HG03066 (cell line): ENCODE measurements at regions not wholly inside any gene's neighbourhood (a gene's known extent, or its start where the extent isn't known, plus 50 kb on each side); places are given as distances from the start of the nearest gene placed in this dataset.

Source experiments
- ATAC-seq: cut with Tn5 transposase; IDR thresholded peaks from one replicate; pipeline ENCODE4 v1.9.1; 2021; ENCODE audit warnings: low read depth; ENCODE audit not compliant: unreplicated experiment

DNA sequence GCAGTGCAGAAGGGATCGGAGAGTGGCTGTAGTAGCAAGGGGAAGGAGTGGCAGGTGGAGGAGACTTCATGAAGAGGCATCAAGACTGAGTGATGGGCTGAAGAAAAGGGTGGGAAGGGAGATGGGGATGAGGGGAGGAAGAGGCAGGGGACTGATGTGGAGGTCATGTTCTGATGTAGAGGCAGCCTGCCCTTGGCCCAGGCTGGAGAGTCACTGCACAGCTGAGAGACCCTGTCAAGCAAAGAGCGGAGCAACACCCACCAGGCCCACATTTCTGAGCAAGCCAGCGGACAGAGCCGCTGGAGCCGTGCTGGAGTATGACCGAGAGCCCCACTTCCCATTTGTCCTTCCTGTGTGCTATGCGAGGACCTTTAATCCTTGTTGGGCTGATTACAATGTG, 501.6 kb upstream of the MKI67 start:
- ATAC-seq: no peak

GRCh38 chr10:128628252-128628651, 502.0 kb upstream of the MKI67 start:
- no peak for ATAC-seq

DNA sequence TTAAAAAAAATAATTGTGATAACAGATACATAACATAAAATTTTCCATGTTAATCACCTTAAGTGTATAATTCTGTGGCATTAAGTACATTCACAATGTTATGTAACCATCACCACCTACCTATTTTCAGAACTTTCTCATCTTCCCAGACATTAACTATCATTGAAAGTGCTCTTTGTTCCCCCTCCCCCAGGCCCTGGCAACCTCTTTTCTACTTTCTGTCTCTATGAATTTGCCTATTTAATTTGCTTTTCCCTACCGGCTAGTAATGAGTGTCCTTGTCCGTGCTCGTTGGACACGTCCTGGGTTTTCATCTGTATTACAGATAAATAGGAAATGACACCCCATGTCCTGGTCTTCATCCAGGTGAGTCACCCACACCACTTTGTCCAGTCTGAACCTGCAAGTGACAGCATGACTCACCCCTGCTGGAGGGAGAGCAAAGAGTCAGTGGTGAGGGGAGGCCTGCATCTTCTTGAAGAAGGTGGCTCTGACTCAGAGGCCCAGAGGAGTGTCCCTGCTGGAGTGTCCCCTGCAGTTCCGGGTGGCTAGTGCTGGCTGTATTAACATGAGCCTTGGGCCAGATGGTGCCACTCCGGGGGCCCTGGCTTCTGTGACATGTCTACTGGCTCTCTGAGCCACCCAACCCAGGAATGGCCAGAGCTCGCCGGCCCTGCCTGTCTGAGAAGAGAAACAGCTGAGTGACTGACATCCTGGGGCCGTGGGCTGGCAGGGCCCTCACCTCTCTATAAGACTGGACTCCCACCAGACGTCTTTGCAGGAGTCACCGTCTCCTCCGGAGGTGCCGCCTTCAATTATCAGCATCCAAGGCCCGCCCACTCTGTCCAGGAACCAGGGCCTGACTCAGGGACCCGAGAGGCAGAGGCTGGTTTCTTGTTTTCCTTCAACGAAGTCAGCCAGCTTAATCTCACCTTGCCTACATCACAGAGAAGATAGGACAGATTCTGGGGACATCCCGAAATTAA, 503.2 kb upstream of the MKI67 start:
- ATAC-seq: no peak

GRCh38 chr10:128630787-128631252, 504.6 kb upstream of the MKI67 start:
- no peak for ATAC-seq

GRCh38 chr10:128631801-128632241, 505.6 kb upstream of the MKI67 start:
- no peak for ATAC-seq

DNA sequence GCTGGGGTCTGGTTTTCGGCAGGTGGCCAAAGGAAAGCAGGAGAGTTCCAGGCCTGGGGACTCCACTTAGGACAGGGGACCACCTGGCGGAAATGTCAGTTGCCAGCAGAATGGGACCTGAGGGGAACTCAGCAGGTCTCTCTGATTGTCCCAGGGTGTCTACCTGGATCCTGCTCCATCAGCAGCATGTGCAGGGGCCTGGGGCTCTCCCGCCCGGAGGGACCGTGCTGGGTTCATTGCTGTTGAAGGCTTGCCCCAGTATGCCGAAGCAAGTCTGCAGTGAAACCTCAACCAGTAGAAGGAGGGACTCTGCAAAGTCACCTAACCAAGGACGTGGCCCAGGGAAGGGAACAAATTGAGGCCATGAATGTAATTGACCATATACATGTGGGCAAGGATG, 506.5 kb upstream of the MKI67 start:
- ATAC-seq: no peak

DNA sequence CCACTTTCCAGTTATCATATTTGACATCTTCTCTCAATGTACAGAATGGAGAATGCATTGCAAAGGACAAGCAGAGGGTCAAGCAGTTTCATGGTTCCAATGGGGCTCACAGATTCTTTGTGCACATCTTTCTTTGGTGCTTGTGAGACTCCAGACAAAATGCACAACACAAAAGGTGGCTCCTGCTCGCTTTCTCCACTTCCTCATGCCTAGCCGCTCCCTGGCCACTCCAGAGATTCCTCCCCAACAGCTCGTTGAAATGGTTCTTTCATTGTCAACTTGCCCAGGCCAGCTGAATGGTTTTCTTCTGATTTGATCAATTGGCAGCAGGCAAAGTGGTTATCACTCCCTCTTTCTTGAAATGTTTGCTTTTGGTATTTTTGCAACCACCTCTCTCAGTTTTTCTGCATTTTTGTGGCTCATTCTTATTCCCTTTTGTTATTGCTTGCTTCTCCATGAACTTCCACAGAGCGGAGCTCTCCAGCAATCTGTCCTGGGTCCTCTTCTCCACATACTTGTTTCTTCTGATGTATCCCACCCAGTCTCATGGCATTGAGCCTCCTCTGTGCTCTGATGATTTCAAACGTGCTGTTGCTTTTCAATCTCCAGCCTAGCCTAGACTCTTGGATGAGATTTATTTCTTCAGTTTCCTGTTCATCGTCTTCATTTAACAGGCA, 507.8 kb upstream of the MKI67 start:
- no peak for ATAC-seq

DNA sequence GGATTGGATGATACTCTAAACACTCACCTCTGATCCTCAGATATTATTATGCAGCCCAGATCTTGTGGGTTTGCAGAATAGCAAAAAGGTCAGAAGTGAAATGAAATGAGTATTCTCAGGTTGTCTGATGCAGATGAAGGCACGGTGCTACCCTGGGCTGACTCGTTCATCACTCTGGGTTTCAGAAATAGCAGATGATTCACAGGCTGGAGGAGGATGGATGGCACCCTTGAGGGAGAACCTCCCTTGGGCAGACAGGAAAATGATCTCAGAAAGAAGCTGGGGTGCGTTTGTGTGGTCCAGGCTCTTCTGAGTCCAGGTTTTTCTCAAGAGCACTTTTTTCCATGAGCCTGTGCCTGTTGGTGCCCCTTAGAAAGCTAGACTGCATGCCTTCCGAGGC, 515.8 kb upstream of the MKI67 start:
- ATAC-seq: no peak

DNA sequence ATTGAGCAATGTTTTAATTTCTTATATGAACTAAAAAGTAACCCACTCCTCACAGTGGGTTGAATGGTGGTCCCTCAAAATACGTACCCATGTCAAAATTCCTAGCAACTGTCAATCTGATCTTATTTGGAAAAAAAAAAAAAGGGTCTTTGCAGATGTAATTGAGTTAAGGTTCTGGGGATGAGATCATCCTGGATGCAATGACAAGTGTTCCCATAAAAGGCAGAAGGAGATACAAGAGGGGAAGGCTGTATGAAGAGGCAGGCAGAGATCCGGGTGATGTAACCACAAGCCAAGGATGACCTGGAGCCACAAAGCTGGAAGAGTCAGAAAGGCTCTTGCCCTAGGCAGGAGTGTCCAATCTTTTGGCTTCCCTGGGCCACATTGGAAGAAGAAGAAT, 516.3 kb upstream of the MKI67 start:
- no peak for ATAC-seq

DNA sequence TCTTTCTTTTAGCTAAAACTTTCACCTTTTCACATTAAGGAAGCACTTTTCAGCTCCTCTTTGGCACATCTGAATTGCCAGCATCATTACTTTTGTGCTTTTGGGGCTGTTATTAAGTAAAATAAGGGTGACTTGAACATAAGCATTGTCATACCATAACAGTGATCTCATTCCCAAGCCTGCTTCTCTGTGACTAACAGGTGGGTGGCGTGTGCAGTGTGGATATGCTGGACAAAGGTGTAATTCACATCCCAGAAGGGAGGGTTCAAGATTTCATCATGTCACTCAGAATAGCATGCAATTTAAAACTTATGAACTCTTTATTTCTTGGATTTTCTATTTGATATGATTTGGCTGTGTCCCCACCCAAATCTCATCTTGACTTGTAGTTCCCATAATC, 517.4 kb upstream of the MKI67 start:
- no peak for ATAC-seq

GRCh38 chr10:128645486-128645885, 519.3 kb upstream of the MKI67 start:
- ATAC-seq: no peak

- ATAC-seq: no peak
These were observed 520.7 kb upstream of the MKI67 start for GRCh38 chr10:128646956-128647355.

GRCh38 chr10:128657548-128657947, 531.3 kb upstream of the MKI67 start:
- ATAC-seq: no peak

- no peak for ATAC-seq
These were observed 534.5 kb upstream of the MKI67 start for GRCh38 chr10:128660726-128661125.

GRCh38 chr10:128661404-128662197, 535.4 kb upstream of the MKI67 start:
- no peak for ATAC-seq

GRCh38 chr10:128662520-128662919, 536.3 kb upstream of the MKI67 start:
- no peak for ATAC-seq

DNA sequence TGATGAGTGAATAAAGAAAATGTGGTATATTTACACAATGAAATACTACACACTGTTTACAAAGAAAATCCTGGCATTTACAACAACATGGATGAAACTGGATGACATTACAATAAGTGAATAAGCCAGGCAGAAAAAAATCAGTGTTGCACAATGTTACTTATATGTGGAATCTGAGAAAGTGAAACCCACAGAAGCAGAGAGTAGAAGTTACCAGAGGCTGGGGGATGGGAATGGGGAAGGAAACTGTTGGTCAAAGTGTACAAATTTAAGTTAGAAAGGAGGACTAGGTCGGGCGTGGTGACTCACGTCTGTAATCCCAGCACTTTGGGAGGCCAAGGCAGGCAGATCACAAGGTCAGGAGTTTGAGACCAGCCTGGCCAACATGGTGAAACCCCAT, 538.5 kb upstream of the MKI67 start:
- no peak for ATAC-seq

DNA sequence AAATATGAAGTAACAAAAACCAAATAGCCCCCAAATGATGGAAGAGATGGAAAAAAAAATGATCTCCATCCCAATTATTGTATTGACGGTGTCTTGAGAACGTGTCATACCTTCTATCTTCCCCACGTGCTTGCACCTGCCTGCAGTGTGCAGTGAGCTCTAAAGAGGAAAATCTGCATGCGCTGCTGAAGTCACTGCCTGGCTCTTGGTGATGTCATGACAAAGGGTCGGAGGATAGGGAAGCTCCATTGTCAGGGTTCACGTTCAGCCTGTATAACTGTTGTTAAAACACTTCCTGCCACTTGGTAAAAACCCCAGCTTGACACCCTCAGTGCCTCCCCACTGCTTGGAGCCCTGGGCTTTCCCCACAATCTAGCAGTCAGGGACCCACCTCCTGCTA, 549.2 kb upstream of the MKI67 start:
- ATAC-seq: no peak

DNA sequence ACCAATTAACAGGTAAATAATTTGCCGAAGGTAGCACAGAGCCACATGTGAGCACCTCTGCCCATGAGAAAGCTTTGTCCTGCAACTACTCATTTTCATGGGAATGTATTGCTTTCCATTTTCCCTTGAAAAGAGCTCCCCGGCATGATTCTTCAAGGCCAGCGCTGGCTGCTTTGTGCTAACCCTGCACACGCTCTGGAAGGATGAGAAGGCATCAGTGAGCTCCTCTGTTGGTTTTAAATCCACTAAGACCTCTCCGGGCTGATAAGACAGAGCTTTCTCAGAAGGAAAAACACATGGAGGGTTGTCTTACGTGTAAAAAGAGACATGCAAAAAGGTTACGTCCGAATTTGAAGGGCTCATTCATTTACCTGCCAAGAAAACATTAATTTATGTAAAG, 553.9 kb upstream of the MKI67 start:
- no peak for ATAC-seq

DNA sequence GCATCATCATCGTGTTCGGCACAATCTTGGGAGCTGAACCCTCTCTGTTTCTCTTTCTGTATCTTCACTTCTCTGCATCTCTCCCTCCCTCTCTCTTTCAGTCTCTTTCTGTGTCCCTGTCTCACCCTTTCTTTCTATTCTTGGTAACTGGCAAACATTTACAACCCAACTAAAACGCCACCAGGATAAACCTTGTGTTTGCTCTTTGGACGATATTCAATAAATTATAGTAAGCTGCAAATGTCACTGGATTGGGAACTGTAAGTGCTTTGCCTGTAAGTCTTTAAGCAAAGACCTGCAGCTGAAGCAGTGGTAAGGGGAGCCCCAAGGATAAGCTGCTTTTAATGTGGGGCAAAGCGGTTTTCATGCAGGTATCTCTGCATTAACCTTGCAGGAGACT, 558.0 kb upstream of the MKI67 start:
- ATAC-seq: no peak
